Calu3 (cell line): ENCODE measurements at regions not wholly inside any gene's neighbourhood (a gene's known extent, or its start where the extent isn't known, plus 50 kb on each side); places are given as distances from the start of the nearest gene placed in this dataset.
"Not testable (repeated sequence)": the region's sequence is repeated elsewhere in the genome, so short reads cannot be mapped to it uniquely, and the experiment has no call there.

Experiments
- BruUV-seq: library from RNA; stranded (reverse); fragments of 400-500 nt; replicated peaks from 2 replicates; lab custom pipeline; 2021; lab: Mats Ljungman, UMichigan
- CTCF ChIA-PET: fragments of 300-600 bp; sonication (Branson Sonifier 250); formaldehyde crosslinking; loops from one replicate; lab custom pipeline; 2022; ENCODE audit warnings: antibody characterized with exemption; lab: Charles Lee
- DNase-seq: peaks from one replicate; pipeline ENCODE4 v3.0.0; 2022
- H3K27ac Mint-ChIP-seq: one replicate; pipeline ENCODE4 v1.8.0; 2022; ENCODE audit warnings: mixed read lengths; ENCODE audit not compliant: unreplicated experiment
- H3K27me3 Mint-ChIP-seq: one replicate; pipeline ENCODE4 v1.8.0; 2022; ENCODE audit warnings: mixed read lengths; ENCODE audit not compliant: unreplicated experiment
- H3K36me3 Mint-ChIP-seq: one replicate; pipeline ENCODE4 v1.8.0; 2022; ENCODE audit warnings: mild to moderate bottlenecking, moderate library complexity, mixed read lengths; ENCODE audit not compliant: insufficient read depth, unreplicated experiment
- H3K4me1 Mint-ChIP-seq: one replicate; pipeline ENCODE4 v1.8.0; 2022; ENCODE audit warnings: mild to moderate bottlenecking, low read depth, mixed read lengths; ENCODE audit not compliant: unreplicated experiment
- H3K4me3 Mint-ChIP-seq: one replicate; pipeline ENCODE4 v1.8.0; 2022; ENCODE audit warnings: mild to moderate bottlenecking, low read depth, moderate library complexity, mixed read lengths; ENCODE audit not compliant: unreplicated experiment
- H3K9me3 Mint-ChIP-seq: one replicate; pipeline ENCODE4 v1.8.0; 2022; ENCODE audit warnings: low read depth, mixed read lengths; ENCODE audit not compliant: unreplicated experiment
- intact Hi-C: fragments of 100-400 bp; cut with micrococcal nuclease; formaldehyde crosslinking; loops from one replicate; pipeline ENCODE4 v1.10.0; 2022; ENCODE audit not compliant: unreplicated experiment
- TF ChIP-seq, protein P1 (sequence below): fragments of 200-600 bp; IDR thresholded peaks from one replicate; pipeline ENCODE4 v1.8.0; 2022; ENCODE audit warnings: antibody characterized with exemption; ENCODE audit not compliant: unreplicated experiment

DNA sequence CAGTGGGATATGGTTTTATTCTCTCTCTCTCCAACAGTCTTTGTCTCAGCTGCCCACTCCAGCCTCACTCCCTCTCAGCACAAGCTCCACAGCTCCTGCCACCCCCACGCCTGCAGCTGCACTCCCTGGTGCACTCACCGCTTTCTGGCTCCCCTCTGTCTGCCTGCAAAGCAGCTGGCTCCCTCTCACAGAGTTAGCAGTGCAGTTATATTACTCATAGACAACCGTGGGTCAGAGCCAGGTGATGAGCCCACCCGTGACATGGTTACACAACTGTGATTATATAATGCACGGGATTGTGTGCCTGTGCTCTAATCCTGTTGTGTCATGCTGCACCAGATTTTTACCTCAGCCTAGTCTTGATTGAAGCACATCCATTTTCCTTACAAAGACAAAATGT is 276.9 kb upstream of the CHAC2 start:
- no TSS peak for BruUV-seq
- H3K27ac Mint-ChIP-seq: no peak overlapping the region
- H3K4me3 Mint-ChIP-seq: no peak overlapping the region
- CTCF ChIA-PET: no interaction called here
- H3K9me3 Mint-ChIP-seq: no peaks in the 10 kb centered on the region
- no peaks in the 10 kb centered on the region for H3K4me1 Mint-ChIP-seq
- intact Hi-C loops: no loop called here
- no peak for DNase-seq
- TF ChIP-seq, protein P1, sequence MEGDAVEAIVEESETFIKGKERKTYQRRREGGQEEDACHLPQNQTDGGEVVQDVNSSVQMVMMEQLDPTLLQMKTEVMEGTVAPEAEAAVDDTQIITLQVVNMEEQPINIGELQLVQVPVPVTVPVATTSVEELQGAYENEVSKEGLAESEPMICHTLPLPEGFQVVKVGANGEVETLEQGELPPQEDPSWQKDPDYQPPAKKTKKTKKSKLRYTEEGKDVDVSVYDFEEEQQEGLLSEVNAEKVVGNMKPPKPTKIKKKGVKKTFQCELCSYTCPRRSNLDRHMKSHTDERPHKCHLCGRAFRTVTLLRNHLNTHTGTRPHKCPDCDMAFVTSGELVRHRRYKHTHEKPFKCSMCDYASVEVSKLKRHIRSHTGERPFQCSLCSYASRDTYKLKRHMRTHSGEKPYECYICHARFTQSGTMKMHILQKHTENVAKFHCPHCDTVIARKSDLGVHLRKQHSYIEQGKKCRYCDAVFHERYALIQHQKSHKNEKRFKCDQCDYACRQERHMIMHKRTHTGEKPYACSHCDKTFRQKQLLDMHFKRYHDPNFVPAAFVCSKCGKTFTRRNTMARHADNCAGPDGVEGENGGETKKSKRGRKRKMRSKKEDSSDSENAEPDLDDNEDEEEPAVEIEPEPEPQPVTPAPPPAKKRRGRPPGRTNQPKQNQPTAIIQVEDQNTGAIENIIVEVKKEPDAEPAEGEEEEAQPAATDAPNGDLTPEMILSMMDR: no peak
- H3K27me3 Mint-ChIP-seq: no peaks in the 10 kb centered on the region
- H3K36me3 Mint-ChIP-seq: no peaks in the 10 kb centered on the region

DNA sequence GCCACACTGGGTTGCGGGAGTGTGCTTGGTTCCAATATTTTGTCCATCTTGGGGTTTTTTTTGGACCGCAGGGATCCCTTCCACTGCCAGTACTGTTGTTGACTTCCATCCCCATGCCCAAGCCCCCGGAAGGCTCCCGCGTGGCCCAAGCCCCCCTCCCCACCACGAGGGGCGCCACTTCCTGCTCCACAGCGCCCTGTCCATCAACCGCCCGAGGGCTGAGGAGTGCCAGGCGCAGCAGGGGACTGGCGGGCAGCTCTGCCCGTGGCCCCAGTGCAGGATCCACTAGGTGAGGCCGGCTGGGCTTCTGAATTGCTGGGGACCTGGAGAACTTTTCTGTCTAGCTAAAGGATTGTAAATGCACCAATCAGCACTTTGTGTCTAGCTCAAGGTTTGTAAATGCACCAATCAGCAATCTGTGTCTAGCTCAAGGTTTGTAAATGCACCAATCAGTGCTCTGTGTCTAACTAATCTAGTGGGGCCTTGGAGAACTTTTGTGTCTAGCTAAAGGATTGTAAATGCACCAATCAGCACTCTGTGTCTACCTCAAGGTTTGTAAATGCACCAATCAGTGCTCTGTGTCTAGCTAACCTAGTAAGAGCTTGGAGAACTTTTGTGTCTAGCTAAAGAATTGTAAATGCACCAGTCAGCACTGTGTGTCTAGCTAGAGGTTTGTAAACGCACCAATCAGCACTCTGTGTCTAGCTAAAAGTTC is 281.3 kb upstream of the CHAC2 start:
- H3K27me3 Mint-ChIP-seq, CTCF ChIA-PET: not testable (repeated sequence)

DNA sequence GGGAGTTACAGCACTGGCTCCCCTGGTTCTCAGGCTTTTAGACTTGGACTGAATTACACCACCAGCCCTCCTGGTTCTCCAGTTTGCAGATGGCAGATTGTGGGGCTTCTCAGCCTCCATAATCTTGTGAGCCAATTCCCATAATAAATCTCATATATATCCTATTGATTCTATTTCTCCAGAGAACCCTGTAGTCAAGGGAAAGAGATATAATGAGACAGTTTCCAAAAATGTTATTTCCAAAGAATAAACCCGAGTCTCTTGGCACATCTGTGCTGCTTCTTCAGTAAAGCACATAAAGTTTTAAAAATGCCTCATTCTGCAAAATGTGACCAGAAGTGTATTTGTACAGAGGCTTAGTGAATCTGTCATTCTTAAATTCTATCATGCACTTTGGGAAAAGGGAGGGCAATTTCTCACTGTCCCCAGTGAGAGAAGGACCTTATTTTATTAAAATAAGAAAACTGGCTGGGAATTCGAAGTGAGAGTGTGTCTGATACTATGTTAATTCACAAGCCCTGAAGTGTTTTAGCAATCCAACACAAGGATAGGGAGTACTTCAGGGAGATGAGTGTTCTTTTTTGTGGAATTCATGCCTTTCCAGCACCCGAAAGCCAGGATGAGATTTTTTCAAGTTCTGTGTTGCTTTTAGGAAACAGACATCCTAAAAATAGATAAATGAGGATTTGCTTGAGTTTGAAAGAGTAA is 282.4 kb upstream of the CHAC2 start:
- TF ChIP-seq, protein P1: no peak
- H3K4me3 Mint-ChIP-seq: no peak overlapping the region
- DNase-seq: no peak
- CTCF ChIA-PET: no interaction called here
- BruUV-seq: no TSS peak
- intact Hi-C loops: no loop called here
- no peaks in the 10 kb centered on the region for H3K4me1 Mint-ChIP-seq
- H3K36me3 Mint-ChIP-seq: no peaks in the 10 kb centered on the region
- H3K27ac Mint-ChIP-seq: no peak overlapping the region
- no peaks in the 10 kb centered on the region for H3K27me3 Mint-ChIP-seq
- peaks cover 3% of the 10 kb centered on the region for H3K9me3 Mint-ChIP-seq

More for the DNA sequence above, 281.3 kb upstream of the CHAC2 start:
- H3K27ac Mint-ChIP-seq, H3K36me3 Mint-ChIP-seq, DNase-seq, BruUV-seq, H3K4me1 Mint-ChIP-seq, intact Hi-C loops, H3K4me3 Mint-ChIP-seq, H3K9me3 Mint-ChIP-seq: not testable (repeated sequence)

DNA sequence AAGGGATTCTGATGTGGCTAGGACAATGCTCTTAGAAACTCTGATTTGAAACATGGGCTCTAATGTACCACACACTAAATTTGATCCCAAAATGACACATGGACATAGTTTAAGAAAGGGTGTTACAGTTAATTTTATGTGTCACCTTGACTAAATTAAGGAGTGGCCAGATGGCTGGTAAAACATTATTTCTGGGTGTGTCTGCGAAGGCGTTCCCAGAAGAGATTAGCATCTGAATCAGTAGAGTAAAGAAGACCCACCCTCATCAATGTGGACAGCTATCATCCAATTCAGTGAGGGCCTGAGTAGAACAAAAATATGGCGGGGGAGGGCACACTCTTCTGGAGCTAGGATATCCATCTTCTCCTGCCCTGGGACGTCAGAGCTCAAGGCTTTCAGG is 283.1 kb upstream of the CHAC2 start:
- intact Hi-C loops: no loop called here
- H3K27ac Mint-ChIP-seq: no peak overlapping the region
- DNase-seq: no peak
- H3K4me3 Mint-ChIP-seq: no peak overlapping the region
- peaks cover 3% of the 10 kb centered on the region for H3K9me3 Mint-ChIP-seq
- TF ChIP-seq, protein P1: no peak
- no peaks in the 10 kb centered on the region for H3K36me3 Mint-ChIP-seq
- no peaks in the 10 kb centered on the region for H3K27me3 Mint-ChIP-seq
- H3K4me1 Mint-ChIP-seq: no peaks in the 10 kb centered on the region
- no TSS peak for BruUV-seq
- CTCF ChIA-PET: no interaction called here

DNA sequence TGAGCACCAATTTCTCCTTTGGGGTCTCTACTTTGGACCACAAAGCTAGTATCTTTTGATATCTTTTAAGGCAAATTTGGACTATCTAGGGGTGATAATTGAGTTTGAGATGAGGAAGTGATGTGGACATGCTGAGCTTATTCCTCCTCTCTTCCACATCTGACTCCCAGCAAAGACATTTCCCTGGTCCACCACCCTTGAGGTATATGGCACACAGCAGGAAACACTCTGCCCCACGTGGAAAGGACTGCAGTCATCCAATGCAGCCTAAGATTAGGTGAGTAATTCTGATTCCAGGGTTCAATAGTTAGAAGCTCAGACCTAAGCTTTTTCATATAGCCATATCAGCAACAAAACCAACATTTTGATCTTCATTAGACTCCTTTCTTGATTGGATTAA is 290.1 kb upstream of the CHAC2 start:
- CTCF ChIA-PET: interaction anchor here (0.6 kb wide), 1 partner anchor 342 kb away, joined by 4 read pairs; no protein-coding TSS in a partner anchor
- peak overlapping the region; percentile 42 for H3K27ac Mint-ChIP-seq
- H3K9me3 Mint-ChIP-seq: peaks cover 2% of the 10 kb centered on the region
- peaks cover 25% of the 10 kb centered on the region for H3K4me1 Mint-ChIP-seq
- no TSS peak for BruUV-seq
- no peak overlapping the region for H3K4me3 Mint-ChIP-seq
- TF ChIP-seq, protein P1: no peak
- intact Hi-C loops: no loop called here
- H3K36me3 Mint-ChIP-seq: no peaks in the 10 kb centered on the region
- no peaks in the 10 kb centered on the region for H3K27me3 Mint-ChIP-seq
- no peak for DNase-seq
